GM12878 (cell line): ENCODE measurements at regions not wholly inside any gene's neighbourhood (a gene's known extent, or its start where the extent isn't known, plus 50 kb on each side); places are given as distances from the start of the nearest gene placed in this dataset.

Experiments used
- ATAC-seq: fragments of 200-7000 bp; cut with Tn5 transposase; 3 replicates; pipeline ENCODE4 v1.9.1; 2020; ENCODE audit warnings: mild to moderate bottlenecking, moderate library complexity
- BruUV-seq: library from RNA; stranded (reverse); fragments of 400-500 nt; replicated peaks from 2 replicates; lab custom pipeline; 2021; lab: Mats Ljungman, UMichigan
- CTCF ChIA-PET: fragments of 300-600 bp; sonication (Branson Sonifier 250); formaldehyde crosslinking; extraction: SDS; loops from one replicate; lab custom pipeline; 2021; ENCODE audit warnings: inconsistent platforms; lab: Yijun Ruan, JAX
- POLR2A ChIA-PET: fragments of 350-600 bp; formaldehyde crosslinking; extraction: SDS; loops from one replicate; lab custom pipeline; 2021; ENCODE audit warnings: inconsistent platforms; lab: Charles Lee
- RAD21 ChIA-PET: fragments of 300-600 bp; sonication (Branson Sonifier 250); formaldehyde crosslinking; loops from one replicate; lab custom pipeline; 2023; ENCODE audit warnings: antibody characterized with exemption; ENCODE audit not compliant: unreplicated experiment; lab: Charles Lee
- SMC1A ChIA-PET: fragments of 300-600 bp; sonication (Branson Sonifier 250); formaldehyde crosslinking; loops from one replicate; lab custom pipeline; 2023; ENCODE audit not compliant: unreplicated experiment, uncharacterized antibody; lab: Charles Lee
- DNase-seq: peaks from one replicate; pipeline ENCODE4 v3.0.0-alpha.2; 2011; ENCODE audit warnings: low read depth, low spot score
- FAIRE-seq: peaks from 3 replicates; lab custom pipeline; 2011; peaks lifted over from hg19 to GRCh38; lab: Jason Lieb, UNC
- H2AFZ ChIP-seq: 2 replicates; pipeline ENCODE4 v1.6.0; 2011; ENCODE audit warnings: low read depth, low read length, control low read depth; ENCODE audit not compliant: control insufficient read depth
- H3K27ac ChIP-seq: 2 replicates; pipeline ENCODE4 v1.5.1; 2011; ENCODE audit warnings: control low read depth; ENCODE audit not compliant: control insufficient read depth, insufficient read depth
- H3K27me3 ChIP-seq, 2 experiments: replicated peaks in 1 of 2; 2 replicates each; pipeline versions ENCODE4 v1.6.0 to v1.6.1; 2011; ENCODE audit warnings: low read length in 1 of 2; ENCODE audit not compliant: control insufficient read depth in 2 of 2, insufficient read depth in 2 of 2
- H3K36me3 ChIP-seq, 2 experiments: 2 replicates each; pipeline ENCODE4 v1.5.1; 2011; ENCODE audit warnings: low read length in 1 of 2; ENCODE audit not compliant: control insufficient read depth in 2 of 2, insufficient read depth in 2 of 2
- H3K4me1 ChIP-seq: 2 replicates; pipeline ENCODE4 v1.6.1; 2011; ENCODE audit warnings: mild to moderate bottlenecking, low read length, moderate library complexity, mixed read lengths; ENCODE audit not compliant: control insufficient read depth, insufficient read depth
- H3K4me2 ChIP-seq: 2 replicates; pipeline ENCODE4 v1.6.0; 2011; ENCODE audit warnings: control low read depth; ENCODE audit not compliant: control insufficient read depth, insufficient read depth
- H3K4me3 ChIP-seq: fragments of 200-600 bp; sonication (generic); 2 replicates; pipeline ENCODE4 v1.5.1; 2016
- H3K79me2 ChIP-seq: 2 replicates; pipeline ENCODE4 v1.6.0; 2011; ENCODE audit warnings: low read length; ENCODE audit not compliant: control insufficient read depth, insufficient read depth
- H3K9ac ChIP-seq: 2 replicates; pipeline ENCODE4 v1.8.0; 2011; ENCODE audit warnings: low read length, control low read depth, mixed read lengths; ENCODE audit not compliant: control insufficient read depth, insufficient read depth
- H3K9me3 ChIP-seq: replicated peaks from 3 replicates; pipeline ENCODE4 v1.5.1; 2011; ENCODE audit warnings: mild to moderate bottlenecking, low read length; ENCODE audit not compliant: control insufficient read depth, insufficient read depth
- H4K20me1 ChIP-seq: 2 replicates; pipeline ENCODE4 v1.6.0; 2011; ENCODE audit not compliant: control insufficient read depth, insufficient read depth
- ESRRA ChIP-seq: IDR thresholded peaks from 2 replicates; pipeline ENCODE4 v1.6.1; 2012; ENCODE audit warnings: mild to moderate bottlenecking, low read length, improper control_type of control experiment
- FOXM1 ChIP-seq: IDR thresholded peaks from 2 replicates; pipeline ENCODE4 v1.6.1; 2012; ENCODE audit warnings: low read depth, mild to moderate bottlenecking, inconsistent platforms, low read length, moderate library complexity
- JUNB ChIP-seq: IDR thresholded peaks from 2 replicates; pipeline ENCODE4 v1.6.1; 2016; ENCODE audit warnings: antibody characterized with exemption, mild to moderate bottlenecking
- MXI1 ChIP-seq: fragments of 150-350 bp; IDR thresholded peaks from 2 replicates; pipeline ENCODE4 v1.6.1; 2011; ENCODE audit warnings: low read depth, mild to moderate bottlenecking, inconsistent platforms, low read length, improper control_type of control experiment
- PAX5 ChIP-seq: IDR thresholded peaks from 2 replicates; pipeline ENCODE4 v1.6.1; 2011; ENCODE audit warnings: low read depth, low read length, borderline replicate concordance
- PKNOX1 ChIP-seq: fragments of 450-650 bp; IDR thresholded peaks from 2 replicates; pipeline ENCODE4 v1.6.1; 2016; ENCODE audit warnings: mild to moderate bottlenecking
- RAD51 ChIP-seq: fragments of 450-650 bp; IDR thresholded peaks from 2 replicates; pipeline ENCODE4 v1.6.1; 2016; ENCODE audit warnings: moderate library complexity, mild to moderate bottlenecking, inconsistent platforms
- RUNX3 ChIP-seq: IDR thresholded peaks from 2 replicates; pipeline ENCODE4 v1.6.1; 2012; ENCODE audit warnings: low read length, inconsistent platforms
- USF2 ChIP-seq: IDR thresholded peaks from 2 replicates; pipeline ENCODE4 v1.6.1; 2011; ENCODE audit warnings: low read depth, low read length, improper control_type of control experiment, borderline replicate concordance
- ZNF24 ChIP-seq: fragments of 450-650 bp; IDR thresholded peaks from 2 replicates; pipeline ENCODE4 v1.6.1; 2017; ENCODE audit warnings: antibody characterized with exemption, mild to moderate bottlenecking
- ZNF274 ChIP-seq: IDR thresholded peaks from one replicate; pipeline ENCODE4 v1.8.0; 2011; ENCODE audit not compliant: insufficient read length, insufficient read depth
- WGBS: methylation state at CpG from one replicate; pipeline ENCODE4 v1.1.6; 2016; ENCODE audit warnings: low lambda C conversion rate; ENCODE audit not compliant: insufficient replicate concordance, insufficient coverage; ENCODE audit errors: missing lambda C conversion rate; 5-methylcytosine and 5-hydroxymethylcytosine counted together
- in situ Hi-C: fragments of 300-500 bp; cut with MboI; formaldehyde crosslinking; loops from 9 replicates; pipeline ENCODE4 v1.14.3; 2018; ENCODE audit warnings: mixed read lengths
- intact Hi-C: fragments of 100-400 bp; cut with micrococcal nuclease; formaldehyde crosslinking; loops from one replicate; pipeline ENCODE4 v1.14.2; 2022; ENCODE audit not compliant: unreplicated experiment

- Histone ChIP-seq H3K27me3 (no peaks in the 10 kb centered on the region; a peak in 1 of 4 replicates), H3K9ac (no peak overlapping the region), H3K9me3 (no peaks in the 10 kb centered on the region), H3K27ac (no peak overlapping the region), H4K20me1 (no peaks in the 10 kb centered on the region), H3K4me3 (no peak overlapping the region), H3K4me2 (no peak overlapping the region), H3K4me1 (no peaks in the 10 kb centered on the region), H2AFZ (no peak overlapping the region), H3K79me2 (no peaks in the 10 kb centered on the region), H3K36me3 (no peaks in the 10 kb centered on the region)
- 0% methylated on average over 2 of the region's 2 CpGs for WGBS
- in situ Hi-C loops (no loop called here), intact Hi-C loops (no loop called here)
- ChIA-PET RAD21 (no interaction called here), CTCF (interaction anchor here (1.6 kb wide), 1 partner anchor 44 kb away, joined by 5 read pairs; no protein-coding TSS in a partner anchor), POLR2A (no interaction called here), SMC1A (no interaction called here)
- no peak for FAIRE-seq
- no peak for ATAC-seq
- BruUV-seq = no TSS peak
- no peak for TF ChIP-seq USF2
- DNase-seq = no peak
Measured at GRCh38 chr3:193085655-193086054, 155.4 kb upstream of the PLAAT1 start.

- Histone ChIP-seq H4K20me1 (no peaks in the 10 kb centered on the region), H3K4me2 (no peak overlapping the region), H3K4me1 (no peaks in the 10 kb centered on the region), H3K27ac (no peak overlapping the region), H3K9me3 (no peaks in the 10 kb centered on the region), H3K79me2 (no peaks in the 10 kb centered on the region), H3K36me3 (no peaks in the 10 kb centered on the region), H3K4me3 (no peak overlapping the region), H2AFZ (no peak overlapping the region), H3K9ac (no peak overlapping the region), H3K27me3 (no peaks in the 10 kb centered on the region; a peak in 1 of 4 replicates)
- in situ Hi-C loops = no loop called here
- no peak for TF ChIP-seq ZNF274
- no peak for TF ChIP-seq JUNB
- TF ChIP-seq MXI1 = no peak
- TF ChIP-seq PAX5 = no peak
- TF ChIP-seq RUNX3 = no peak
- no peak for TF ChIP-seq FOXM1
- no peak for TF ChIP-seq ZNF24
- no peak for TF ChIP-seq ESRRA
- no peak for TF ChIP-seq RAD51
- TF ChIP-seq PKNOX1 = no peak
- BruUV-seq = no TSS peak
- DNase-seq (no peak), FAIRE-seq (no peak), ATAC-seq (no peak)
- CTCF ChIA-PET = no interaction called here
- SMC1A ChIA-PET = no interaction called here
- WGBS = 16% methylated on average over 4 of the region's 4 CpGs
- POLR2A ChIA-PET = no interaction called here
- RAD21 ChIA-PET = no interaction called here
- intact Hi-C loops = no loop called here
Measured at GRCh38 chr3:193086681-193087080, 154.3 kb upstream of the PLAAT1 start.
